Left kidney (tissue), 1 donor: ENCODE measurements at regions not wholly inside any gene's neighbourhood (a gene's known extent, or its start where the extent isn't known, plus 50 kb on each side); places are given as distances from the start of the nearest gene placed in this dataset.
"Not testable (repeated sequence)": the region's sequence is repeated elsewhere in the genome, so short reads cannot be mapped to it uniquely, and the experiment has no call there.

Experiments
- DNase-seq: peaks from one replicate; pipeline ENCODE4 v3.0.0-alpha.2; 2013

GRCh38 chr10:63848871-63849270, 327.7 kb downstream of the REEP3 start:
- DNase-seq: not testable (repeated sequence)

- DNase-seq: no peak
Measured at GRCh38 chr10:63862860-63863259, 341.7 kb downstream of the REEP3 start.

GRCh38 chr10:63865210-63865609, 344.0 kb downstream of the REEP3 start:
- no peak for DNase-seq

GRCh38 chr10:63866075-63866746, 345.0 kb downstream of the REEP3 start:
- peak; percentile 73 for DNase-seq

GRCh38 chr10:63866747-63867140, 345.5 kb downstream of the REEP3 start:
- peak; percentile 8 for DNase-seq

GRCh38 chr10:63878428-63878827, 357.2 kb downstream of the REEP3 start:
- DNase-seq: no peak

GRCh38 chr10:63883861-63884260, 362.7 kb downstream of the REEP3 start:
- no peak for DNase-seq

- no peak for DNase-seq
Measured at GRCh38 chr10:63884426-63884825, 363.2 kb downstream of the REEP3 start.

- no peak for DNase-seq
Measured at GRCh38 chr10:63885156-63885555, 364.0 kb downstream of the REEP3 start.

GRCh38 chr10:63886281-63887022, 365.3 kb downstream of the REEP3 start:
- DNase-seq: no peak

- no peak for DNase-seq
Measured at GRCh38 chr10:63887023-63887589, 365.9 kb downstream of the REEP3 start.

GRCh38 chr10:63887600-63888370, 366.6 kb downstream of the REEP3 start:
- DNase-seq: no peak

- DNase-seq: no peak
Measured at GRCh38 chr10:63889803-63890202, 368.6 kb downstream of the REEP3 start.

- DNase-seq: no peak
Measured at GRCh38 chr10:63896992-63897391, 375.8 kb downstream of the REEP3 start.

- no peak for DNase-seq
Measured at GRCh38 chr10:63899673-63900300, 378.6 kb downstream of the REEP3 start.

GRCh38 chr10:63901228-63901627, 380.0 kb downstream of the REEP3 start:
- DNase-seq: no peak

- DNase-seq: no peak
Measured at GRCh38 chr10:63901881-63902280, 380.7 kb downstream of the REEP3 start.

GRCh38 chr10:63910806-63911205, 389.6 kb downstream of the REEP3 start:
- DNase-seq: no peak

GRCh38 chr10:63915240-63915639, 394.0 kb downstream of the REEP3 start:
- no peak for DNase-seq

- DNase-seq: no peak
Measured at GRCh38 chr10:63917363-63917762, 396.2 kb downstream of the REEP3 start.

GRCh38 chr10:63919575-63920279, 398.5 kb downstream of the REEP3 start:
- DNase-seq: no peak

GRCh38 chr10:63920926-63921325, 399.7 kb downstream of the REEP3 start:
- no peak for DNase-seq
